HG02943 (cell line): ENCODE measurements at regions not wholly inside any gene's neighbourhood (a gene's known extent, or its start where the extent isn't known, plus 50 kb on each side); places are given as distances from the start of the nearest gene placed in this dataset.
A peak's percentile ranks its signal among the peaks of the same experiment; 100 is the strongest.

Experiments used
- ATAC-seq: cut with Tn5 transposase; IDR thresholded peaks from one replicate; pipeline ENCODE4 v1.9.1; 2021; ENCODE audit warnings: mild to moderate bottlenecking, low read depth, moderate library complexity; ENCODE audit not compliant: unreplicated experiment

DNA sequence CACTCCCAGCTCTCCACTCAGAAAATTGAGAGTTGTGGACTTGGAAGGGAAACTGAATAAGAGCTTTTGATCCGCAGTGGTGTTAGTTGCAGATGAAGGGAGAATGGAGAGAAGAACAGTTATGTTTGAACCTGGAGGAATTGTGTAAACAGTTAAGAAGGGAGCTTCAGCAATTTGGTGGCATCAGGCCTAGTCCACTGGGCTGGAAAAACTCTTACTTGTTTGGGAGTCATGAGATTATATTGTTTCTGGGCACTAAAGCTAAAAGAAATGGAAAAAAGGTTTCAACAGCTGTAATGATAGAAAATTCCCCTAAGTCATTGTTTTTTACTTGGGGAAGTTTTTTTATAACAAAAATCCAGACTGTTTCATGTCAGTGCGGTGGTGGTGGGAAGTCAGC lies 256.1 kb upstream of the C1orf87 start:
- ATAC-seq = no peak

DNA sequence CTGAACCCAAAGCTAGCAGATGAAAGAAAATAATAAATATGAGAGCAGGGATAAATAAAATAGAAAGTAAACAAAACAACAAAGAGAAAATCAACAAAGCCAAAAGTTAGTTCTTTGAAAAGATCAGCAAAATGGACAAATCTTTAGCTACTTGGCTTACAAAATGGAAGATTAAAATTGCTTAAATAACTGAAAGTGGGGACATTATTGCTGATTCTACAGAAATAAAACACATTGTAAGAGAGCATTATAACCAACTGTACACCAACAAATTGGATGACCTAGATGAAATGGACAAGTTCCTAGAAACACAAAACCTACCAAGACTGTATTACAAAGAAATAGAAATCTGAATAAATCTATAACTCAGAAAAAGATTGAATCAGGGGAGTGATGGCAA lies 238.3 kb upstream of the C1orf87 start:
- no peak for ATAC-seq

DNA sequence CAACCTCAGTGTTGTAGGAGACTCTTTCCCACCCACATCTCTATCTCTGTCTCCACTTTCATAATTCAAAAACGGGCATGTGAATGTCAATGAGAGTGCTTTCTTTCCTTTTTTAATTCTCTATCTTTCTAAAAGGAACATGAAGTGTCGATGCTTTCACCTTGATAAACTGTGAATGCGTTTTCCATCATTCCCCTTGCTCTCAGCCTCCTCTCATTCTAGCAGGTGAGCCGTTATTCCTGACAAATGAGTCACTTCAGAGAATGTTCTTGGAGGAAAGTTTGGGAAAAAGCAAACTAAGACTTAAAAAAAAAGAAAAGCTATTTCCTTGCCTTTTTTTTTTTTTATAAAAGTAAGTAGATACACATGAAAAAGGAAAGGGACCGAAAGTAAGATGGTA lies 226.0 kb upstream of the C1orf87 start:
- ATAC-seq = no peak

DNA sequence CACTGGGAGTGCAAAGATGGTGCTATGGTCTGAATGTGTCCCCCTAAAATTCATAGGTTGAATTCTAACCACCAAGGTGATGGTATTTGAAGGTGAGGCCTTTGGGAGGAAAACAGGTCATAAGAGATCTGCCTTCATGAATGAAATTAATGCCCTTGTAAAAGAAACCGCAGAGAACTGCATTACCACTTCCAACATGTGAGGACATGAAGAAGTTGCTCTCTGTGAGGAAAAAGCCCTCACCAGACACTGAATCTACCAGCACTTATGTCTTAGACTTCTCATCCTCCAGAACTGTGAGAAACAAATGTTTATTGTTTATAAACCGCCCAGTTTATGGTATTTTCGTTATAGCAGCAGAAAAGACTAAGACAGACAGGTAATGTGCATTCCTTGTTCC lies 224.7 kb upstream of the C1orf87 start:
- no peak for ATAC-seq

DNA sequence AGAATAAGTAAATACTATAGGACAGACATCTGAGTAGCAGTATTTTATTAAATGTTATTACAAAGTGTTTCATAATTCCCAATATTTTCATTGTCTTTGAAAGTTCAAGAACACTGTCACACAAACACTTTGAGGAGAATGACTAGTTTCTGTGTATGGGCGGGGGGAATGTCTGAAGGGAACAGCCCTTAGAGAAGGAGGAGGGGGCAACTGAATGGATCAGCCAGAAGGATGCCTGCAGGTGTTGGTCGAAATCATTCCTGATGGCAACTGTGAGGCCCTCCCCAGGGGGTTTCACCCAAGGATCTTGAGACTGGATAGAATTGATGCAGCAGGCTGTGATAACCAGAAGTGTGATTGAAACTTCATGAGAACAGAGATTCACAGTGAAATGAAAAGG lies 223.2 kb upstream of the C1orf87 start:
- ATAC-seq = no peak

DNA sequence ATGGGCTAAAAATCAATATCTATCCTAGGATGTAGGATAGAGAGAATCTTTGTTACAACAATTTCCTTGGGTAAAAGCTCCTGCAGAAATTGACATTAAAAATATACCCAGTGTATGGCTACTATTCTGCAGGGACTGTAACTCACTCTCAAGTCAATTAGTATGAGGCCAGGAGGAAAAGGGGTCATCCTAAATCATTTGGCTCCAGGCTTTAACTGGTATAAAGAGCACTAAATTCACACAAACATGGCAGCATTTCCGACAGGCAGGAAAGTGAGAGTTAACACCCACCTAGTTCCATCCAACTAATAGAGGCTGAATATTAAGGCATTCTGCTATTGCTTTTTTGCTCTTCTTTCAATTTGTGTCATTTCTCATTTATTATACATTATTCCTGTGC lies 218.6 kb upstream of the C1orf87 start:
- ATAC-seq = no peak

DNA sequence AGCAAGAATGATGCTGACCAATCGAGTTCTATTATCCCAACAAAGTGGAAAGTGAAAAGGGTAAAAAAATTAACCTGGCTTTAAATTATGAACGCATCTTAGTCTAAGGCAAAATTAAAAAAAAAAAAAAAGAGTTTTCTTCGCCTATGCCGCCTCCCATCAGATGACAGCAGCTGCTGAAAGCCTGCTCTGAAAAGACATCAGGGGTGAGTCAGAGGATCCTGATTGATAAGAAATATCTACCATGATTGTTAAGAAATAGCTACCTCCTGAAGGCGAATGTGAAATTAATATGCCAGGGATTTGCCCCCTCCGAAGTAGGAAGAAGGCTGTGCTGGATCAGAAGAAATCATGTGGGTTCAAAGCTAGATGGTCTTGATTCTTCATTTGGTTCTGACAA lies 216.8 kb upstream of the C1orf87 start:
- ATAC-seq = no peak

DNA sequence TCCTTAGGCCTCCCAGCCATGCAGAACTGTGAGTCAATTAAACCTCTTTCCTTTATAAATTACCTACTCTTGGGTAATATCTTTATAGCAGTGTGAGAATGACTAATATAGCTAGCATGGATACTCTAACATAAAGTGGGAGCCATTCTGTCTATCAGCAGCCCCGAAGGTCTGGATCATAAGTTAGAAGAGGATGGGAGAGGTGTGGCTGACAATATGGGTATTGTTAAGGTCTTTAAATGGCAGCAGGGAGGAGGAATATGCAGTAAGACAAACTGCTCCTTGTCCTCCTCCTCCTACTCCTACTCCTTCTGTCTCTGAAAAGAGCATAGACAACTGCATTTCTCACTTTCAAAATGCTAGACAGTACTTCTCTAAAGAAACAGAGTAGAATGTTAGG lies 214.0 kb upstream of the C1orf87 start:
- ATAC-seq = no peak

DNA sequence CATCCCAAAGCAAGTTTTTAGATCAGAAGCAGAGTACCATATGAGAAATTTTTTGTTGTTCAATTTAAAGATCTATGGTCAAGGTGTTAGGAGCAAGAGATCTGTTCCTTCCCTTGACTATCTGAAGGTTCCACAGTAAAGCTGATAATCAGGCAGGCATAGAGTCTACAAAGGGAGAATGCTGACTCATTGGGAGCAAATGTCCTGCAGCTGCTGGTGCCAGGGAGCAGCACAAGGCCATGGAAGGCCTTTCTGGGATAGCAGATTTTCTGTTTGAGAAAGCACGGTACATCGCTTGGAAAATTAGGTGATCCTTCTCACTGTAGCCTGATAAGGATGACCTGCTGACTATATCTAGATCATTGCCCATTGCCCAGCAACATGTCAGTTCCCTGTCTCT lies 210.1 kb upstream of the C1orf87 start:
- no peak for ATAC-seq

DNA sequence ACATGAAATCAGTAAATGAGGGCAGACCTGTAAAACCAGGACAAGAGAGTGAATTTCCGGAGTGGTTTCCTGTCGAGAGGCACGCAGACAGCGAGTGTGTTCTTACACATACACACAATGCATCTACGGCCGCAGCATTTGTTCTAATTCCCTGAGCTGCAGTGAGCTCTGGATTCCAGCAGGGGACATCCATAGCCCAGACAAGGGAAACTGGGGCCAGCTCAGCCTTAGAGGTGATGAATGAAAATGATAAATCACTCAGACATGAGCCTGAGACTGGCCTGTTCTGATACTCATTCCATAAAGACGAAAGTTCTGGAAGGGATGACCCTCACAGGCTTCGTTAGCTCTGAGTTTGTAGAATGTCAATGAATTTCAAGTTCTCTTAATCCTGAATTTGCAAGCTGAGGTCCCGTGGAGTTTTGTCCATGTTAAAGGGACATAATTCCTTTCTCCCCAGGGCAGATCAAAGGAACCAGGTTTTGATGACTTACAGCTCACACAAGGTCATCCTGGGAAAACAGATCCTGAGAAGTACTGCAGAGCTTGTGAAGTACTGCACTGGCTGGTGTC lies 207.9 kb upstream of the C1orf87 start:
- peak; percentile 93 for ATAC-seq

DNA sequence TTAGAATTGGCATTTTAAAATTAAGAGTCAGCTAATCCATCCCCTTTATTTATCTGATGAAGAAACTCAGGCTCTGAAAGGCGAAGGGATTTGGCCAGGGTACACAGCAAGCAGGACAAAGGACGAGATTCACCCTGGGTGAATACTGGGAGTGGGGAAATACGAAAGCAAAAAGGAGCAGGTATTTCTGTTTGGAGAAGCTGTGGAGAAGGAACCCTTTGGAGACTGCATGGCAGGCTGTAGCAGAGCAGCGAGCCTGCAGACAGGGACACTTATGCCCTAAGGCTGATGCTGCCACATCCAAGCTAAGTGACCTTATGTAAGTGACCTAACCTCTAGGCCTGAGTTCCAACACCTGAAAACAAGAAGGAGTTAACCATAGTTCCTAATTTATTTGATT lies 207.2 kb upstream of the C1orf87 start:
- ATAC-seq = no peak

DNA sequence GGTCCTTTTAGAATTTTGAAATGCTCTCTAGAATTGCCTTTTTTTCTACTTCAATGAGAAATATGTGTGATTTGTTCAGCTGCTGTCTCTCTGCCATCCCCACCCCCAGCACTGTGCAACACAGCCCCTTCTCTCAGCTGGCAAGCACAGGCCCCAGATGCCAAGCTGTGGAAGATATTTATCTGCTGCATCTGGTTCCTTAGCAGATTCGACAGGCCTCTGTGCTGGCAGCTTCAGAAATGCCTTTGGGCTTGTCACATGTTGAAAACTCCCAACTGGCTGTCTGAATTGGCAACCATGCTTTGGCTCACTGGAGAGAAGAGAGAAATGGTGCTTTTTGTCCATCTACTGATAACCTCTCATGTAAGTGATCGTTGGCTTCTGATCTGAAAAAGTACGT lies 206.7 kb upstream of the C1orf87 start:
- no peak for ATAC-seq

DNA sequence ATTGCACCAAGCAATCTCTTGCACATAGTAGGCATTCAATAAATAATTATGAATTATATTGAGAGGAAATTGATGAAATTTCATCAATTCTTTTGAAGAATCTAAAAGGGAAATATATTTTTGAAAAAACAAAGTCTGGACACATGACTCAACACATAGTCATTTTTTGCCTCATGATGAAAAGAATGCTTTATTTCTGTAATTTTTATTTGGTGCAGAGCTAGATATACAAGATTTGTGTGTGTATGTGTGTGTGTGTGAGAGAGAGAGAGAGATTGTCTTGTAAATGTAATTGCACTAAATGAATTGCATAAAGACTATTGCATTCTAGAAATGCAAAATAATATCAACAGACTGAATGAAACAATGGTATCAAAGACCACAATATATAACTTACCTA lies 206.2 kb upstream of the C1orf87 start:
- ATAC-seq = no peak

DNA sequence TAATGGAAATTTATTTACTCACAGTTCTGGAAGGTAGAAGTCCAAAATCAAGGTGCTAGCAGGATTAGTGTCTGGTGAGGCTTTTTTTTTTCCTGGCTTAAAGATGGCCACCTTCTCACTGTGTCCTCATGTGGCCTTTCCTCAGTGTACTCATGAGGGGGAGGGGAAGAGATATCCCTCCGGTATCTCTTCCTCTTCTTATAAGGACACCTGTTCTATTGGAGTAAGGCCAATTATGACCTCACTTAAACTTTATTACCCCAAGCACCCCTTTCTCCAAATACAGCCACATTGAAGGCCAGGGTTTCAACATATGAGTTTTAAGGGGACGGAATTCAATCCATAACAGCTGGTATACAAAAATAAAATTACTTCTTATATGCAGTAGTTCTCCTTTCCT lies 203.7 kb upstream of the C1orf87 start:
- no peak for ATAC-seq

DNA sequence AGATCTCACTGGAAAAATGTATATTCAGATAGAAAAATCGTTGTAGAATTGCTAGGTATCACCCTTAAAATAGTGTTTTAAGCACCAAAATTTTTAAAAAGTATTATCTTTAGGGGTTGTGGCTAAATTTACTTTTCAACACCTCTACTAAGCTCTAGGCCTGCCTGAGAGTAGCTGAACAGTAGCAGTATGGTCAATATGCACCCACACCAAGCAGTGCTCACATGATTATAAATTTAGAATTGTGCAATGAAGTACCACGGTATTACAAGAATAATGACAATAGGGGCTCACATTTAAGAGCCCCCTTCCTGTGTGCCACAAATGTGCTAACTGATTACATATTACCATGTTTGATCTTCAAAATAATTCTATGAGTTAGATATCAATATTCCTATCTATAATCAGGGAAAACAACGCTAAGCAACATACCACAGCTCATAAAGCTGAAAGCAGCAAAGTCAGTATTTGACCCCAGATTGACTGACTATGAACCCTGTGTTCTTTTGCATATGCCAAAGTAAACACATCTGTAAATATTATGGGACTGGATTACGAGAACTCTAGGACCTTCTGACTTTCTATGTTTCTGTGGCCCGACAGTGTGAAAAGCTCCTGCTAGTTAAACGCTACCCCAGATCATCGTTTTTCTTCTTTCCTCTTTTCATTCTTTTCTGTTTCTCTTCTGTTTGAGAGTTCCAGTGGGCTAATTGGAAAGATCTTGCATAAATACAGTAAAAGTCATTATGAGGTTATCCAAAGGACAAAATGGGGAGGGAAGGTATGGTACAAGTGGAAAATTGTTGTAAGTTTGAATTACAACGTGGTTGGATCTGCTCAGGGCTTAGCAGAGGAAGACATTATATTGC lies 201.1 kb upstream of the C1orf87 start:
- no peak for ATAC-seq

DNA sequence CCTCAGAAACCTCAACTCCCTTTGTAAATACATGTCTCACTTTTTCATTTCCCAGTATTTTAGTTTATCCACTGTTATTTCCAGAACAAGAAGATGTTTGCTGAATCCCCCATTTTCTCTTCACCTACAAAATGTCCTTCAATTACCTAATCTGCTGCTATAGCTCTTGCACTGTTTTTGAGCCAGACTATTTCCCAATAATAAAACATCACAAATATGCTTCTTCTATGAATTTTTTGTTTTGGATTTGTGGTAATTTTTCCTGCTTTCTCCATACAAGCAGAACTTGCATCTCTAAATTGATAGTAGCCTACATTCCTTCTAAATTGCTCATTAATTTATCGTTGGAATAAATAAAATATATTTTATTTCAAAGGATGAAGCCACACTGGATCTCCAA lies 199.6 kb upstream of the C1orf87 start:
- ATAC-seq = no peak

DNA sequence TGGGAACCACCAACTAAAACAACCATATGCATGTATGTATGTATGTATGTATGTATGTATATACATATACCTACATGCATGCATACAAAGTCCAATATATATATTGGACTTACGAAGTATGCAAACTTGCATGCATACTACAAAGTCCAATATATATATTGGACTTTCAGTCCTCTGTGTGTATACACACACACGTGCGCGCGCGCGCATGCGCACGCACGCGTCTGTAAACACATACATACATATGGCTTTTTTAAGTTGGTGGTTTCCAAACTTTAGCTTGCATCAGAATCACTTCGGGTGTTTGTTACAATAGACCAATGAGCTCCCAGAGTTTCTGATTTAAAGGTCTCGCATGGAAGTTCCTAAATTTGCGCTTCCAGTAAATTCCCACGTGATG lies 197.5 kb upstream of the C1orf87 start:
- ATAC-seq = no peak

DNA sequence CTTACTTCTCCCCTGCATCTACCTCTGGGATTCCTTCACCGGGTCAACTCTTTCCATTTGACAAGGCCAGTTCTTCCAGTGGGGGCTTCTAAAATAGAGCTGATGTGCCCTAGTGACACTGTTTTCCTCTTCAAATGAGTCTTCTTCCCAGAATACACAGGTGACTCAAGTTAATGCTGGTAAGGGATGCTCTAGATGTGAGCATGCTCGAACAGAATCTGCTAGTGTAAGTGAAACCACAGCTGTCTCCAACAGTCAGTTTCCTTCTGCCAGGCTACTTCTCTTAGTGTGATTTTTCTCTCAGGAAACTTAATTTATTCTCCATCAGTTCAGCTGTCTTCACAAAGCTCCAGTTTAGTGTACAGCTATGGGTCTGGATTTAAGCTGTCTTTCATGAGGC lies 194.9 kb upstream of the C1orf87 start:
- ATAC-seq = no peak

DNA sequence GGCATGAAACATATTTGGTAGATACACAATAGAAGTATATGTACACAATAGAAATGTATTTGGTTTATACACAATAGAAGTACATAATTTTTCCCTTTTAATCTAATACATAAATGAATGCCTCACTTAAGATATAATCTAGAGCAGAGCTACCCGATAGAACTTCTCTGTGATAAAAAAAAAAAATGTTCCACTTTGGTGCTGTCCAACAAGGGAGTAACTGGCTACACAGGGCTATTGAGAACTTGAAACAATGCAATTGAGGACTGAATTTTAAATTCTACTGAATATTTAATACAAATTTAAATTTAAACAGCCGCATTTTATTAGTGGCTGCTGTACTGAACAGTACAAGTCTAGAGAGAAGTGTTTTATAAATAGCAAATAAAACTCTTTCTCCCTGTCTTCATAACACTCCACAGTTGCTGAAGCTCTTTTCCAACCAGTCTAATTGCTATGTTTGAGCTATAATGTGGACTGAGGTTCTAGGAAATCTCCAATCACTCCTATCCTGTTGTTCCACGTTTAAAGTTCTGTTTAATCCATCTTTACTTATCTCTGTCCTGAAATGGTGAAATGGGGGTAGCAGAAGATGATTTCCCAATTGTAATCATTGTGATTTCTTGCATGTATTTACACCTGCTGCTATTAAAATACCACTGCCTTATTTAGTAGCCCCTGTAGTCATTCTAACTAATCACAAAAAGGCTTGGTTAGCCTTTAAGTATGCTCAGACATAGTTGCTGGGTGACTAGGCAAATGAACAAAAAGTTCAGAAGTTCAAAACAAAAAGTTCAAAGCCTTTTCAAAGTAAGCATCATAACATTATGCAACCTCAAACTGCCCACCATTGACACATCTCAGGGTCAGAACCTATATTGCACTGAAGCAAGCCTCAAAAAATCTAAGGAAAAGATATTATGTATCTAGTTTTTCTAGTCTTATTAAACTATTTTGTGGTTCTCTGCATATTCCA lies 192.3 kb upstream of the C1orf87 start:
- no peak for ATAC-seq

DNA sequence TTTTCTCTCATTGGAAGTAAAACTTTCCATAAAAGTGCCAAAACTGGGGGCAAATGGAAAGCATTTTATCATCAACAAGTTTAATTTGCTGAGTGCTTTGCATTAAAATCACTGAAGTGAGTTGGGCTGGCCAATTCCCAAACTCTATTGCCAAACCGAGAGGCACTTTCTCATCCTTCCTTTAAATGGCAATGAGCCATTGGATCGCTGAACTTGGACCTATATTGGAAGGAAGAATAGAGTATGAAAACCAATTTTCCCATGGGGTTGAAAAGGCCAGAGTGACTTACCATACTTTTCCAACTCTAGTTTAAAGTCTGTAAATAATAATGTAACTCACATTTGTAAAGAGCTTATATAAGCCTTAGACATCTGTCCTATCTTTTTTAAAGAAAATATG lies 189.1 kb upstream of the C1orf87 start:
- no peak for ATAC-seq

DNA sequence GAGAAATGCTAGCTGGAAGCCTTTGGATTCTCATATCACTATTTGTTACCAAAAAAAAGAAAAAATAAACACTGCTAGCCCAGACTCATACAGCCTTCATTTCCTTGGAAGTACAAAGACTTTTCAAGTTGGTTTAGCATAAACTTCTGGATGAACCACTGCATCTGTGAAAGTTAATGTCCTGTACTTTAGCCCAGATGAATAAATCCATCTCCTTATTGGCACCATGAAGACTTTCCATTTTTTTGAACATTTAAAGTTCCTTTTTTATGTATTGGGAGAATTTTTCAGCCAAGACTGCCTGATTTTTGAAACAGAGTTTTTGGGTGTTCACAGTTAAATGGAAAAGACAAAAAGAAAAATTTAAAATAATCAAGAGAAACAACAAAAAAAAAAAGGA lies 184.0 kb upstream of the C1orf87 start:
- no peak for ATAC-seq
